ENCODE measurements at regions not wholly inside any gene's neighbourhood (a gene's known extent, or its start where the extent isn't known, plus 50 kb on each side); places are given as distances from the start of the nearest gene placed in this dataset.
A peak's percentile ranks its signal among the peaks of the same experiment; 100 is the strongest.
"Not testable (repeated sequence)": the region's sequence is repeated elsewhere in the genome, so short reads cannot be mapped to it uniquely, and the experiment has no call there.

GRCh38 chr12:86647800-86648199 is 391.6 kb upstream of the MGAT4C start:
- DNase-seq: no peak

GRCh38 chr12:86634456-86635410 is 378.5 kb upstream of the MGAT4C start:
- DNase-seq: no peak

GRCh38 chr12:86627001-86627400 is 370.8 kb upstream of the MGAT4C start:
- DNase-seq: no peak

- no peak for DNase-seq
These were observed 367.1 kb upstream of the MGAT4C start for GRCh38 chr12:86623267-86623666.

GRCh38 chr12:86621957-86622356 is 365.8 kb upstream of the MGAT4C start:
- no peak for DNase-seq

- DNase-seq: no peak
These were observed 357.1 kb upstream of the MGAT4C start for GRCh38 chr12:86613311-86613710.

GRCh38 chr12:86608638-86609037 is 352.4 kb upstream of the MGAT4C start:
- no peak for DNase-seq

- no peak for DNase-seq
These were observed 345.5 kb upstream of the MGAT4C start for GRCh38 chr12:86601550-86602308.

GRCh38 chr12:86600664-86601231 is 344.6 kb upstream of the MGAT4C start:
- DNase-seq: no peak

GRCh38 chr12:86597431-86597830 is 341.2 kb upstream of the MGAT4C start:
- DNase-seq: no peak

GRCh38 chr12:86590296-86590695 is 334.1 kb upstream of the MGAT4C start:
- DNase-seq: no peak

- DNase-seq: no peak
These were observed 318.0 kb upstream of the MGAT4C start for GRCh38 chr12:86574143-86574542.

- DNase-seq: peak in 1 of 2 experiments; percentile 0
These were observed 316.3 kb upstream of the MGAT4C start for GRCh38 chr12:86572455-86572854.

GRCh38 chr12:86565038-86565437 is 308.8 kb upstream of the MGAT4C start:
- DNase-seq: no peak

- DNase-seq: not testable (repeated sequence)
These were observed 299.3 kb upstream of the MGAT4C start for GRCh38 chr12:86555491-86555890.

GRCh38 chr12:86551146-86551571 is 295.0 kb upstream of the MGAT4C start:
- no peak for DNase-seq

- DNase-seq: no peak
These were observed 294.3 kb upstream of the MGAT4C start for GRCh38 chr12:86550218-86551145.

- DNase-seq: peak; percentile 6 to 38
These were observed 287.5 kb upstream of the MGAT4C start for GRCh38 chr12:86543716-86544115.

GRCh38 chr12:86530996-86531655 is 274.9 kb upstream of the MGAT4C start:
- no peak for DNase-seq

GRCh38 chr12:86526060-86526595 is 269.9 kb upstream of the MGAT4C start:
- DNase-seq: no peak

- DNase-seq: no peak
These were observed 267.7 kb upstream of the MGAT4C start for GRCh38 chr12:86523844-86524243.

- no peak for DNase-seq
These were observed 265.7 kb upstream of the MGAT4C start for GRCh38 chr12:86521870-86522269.
